22Rv1 (cell line): ENCODE measurements at regions not wholly inside any gene's neighbourhood (a gene's known extent, or its start where the extent isn't known, plus 50 kb on each side); places are given as distances from the start of the nearest gene placed in this dataset.

ENCODE experiments used
- CTCF ChIP-seq: fragments of 450-650 bp; IDR thresholded peaks from 2 replicates; pipeline ENCODE4 v1.5.1; 2017; ENCODE audit warnings: mild to moderate bottlenecking
- ZFX ChIP-seq: fragments of 450-650 bp; IDR thresholded peaks from 2 replicates; pipeline ENCODE4 v1.6.1; 2017; ENCODE audit warnings: antibody characterized with exemption, borderline replicate concordance

- TF ChIP-seq CTCF (no peak), ZFX (no peak)
These were observed 316.3 kb downstream of the NUAK1 start for GRCh38 chr12:105822131-105823105.
